B cell (primary cell): ENCODE measurements at regions not wholly inside any gene's neighbourhood (a gene's known extent, or its start where the extent isn't known, plus 50 kb on each side); places are given as distances from the start of the nearest gene placed in this dataset.

Experiments used
- CTCF ChIP-seq: fragments of 200-600 bp; IDR thresholded peaks from one replicate; pipeline ENCODE4 v1.8.0; 2022; ENCODE audit warnings: antibody characterized with exemption, mild to moderate bottlenecking
- EZH2 ChIP-seq: IDR thresholded peaks from 2 replicates; pipeline ENCODE4 v1.6.1; 2012; ENCODE audit warnings: borderline replicate concordance, low read depth, mild to moderate bottlenecking, moderate library complexity, low read length; ENCODE audit not compliant: insufficient read depth, poor library complexity, severe bottlenecking

GRCh38 chr13:110073982-110074381, 233.0 kb downstream of the COL4A1 start:
- no peak for TF ChIP-seq CTCF
- no peak for TF ChIP-seq EZH2
